Left lung (tissue), 4 donors: ENCODE measurements at regions not wholly inside any gene's neighbourhood (a gene's known extent, or its start where the extent isn't known, plus 50 kb on each side); places are given as distances from the start of the nearest gene placed in this dataset.

Experiments
- ATAC-seq: fragments of 200-7000 bp; cut with Tn5 transposase; one replicate; pipeline ENCODE4 v1.9.1; 2020; ENCODE audit warnings: moderate library complexity
- DNase-seq, 4 donors: peaks; one replicate each; pipeline ENCODE4 v3.0.0-alpha.2; 2013 to 2020
- H3K27ac ChIP-seq, 2 donors: fragments of 200-600 bp; sonication (generic) in 1 of 2; one replicate each; pipeline versions ENCODE4 v1.5.0 to v1.8.0; 2020 to 2021
- H3K27me3 ChIP-seq, 2 donors: fragments of 200-600 bp; sonication (generic) in 1 of 2; one replicate each; pipeline versions ENCODE4 v1.5.0 to v1.8.0; 2020 to 2021
- H3K36me3 ChIP-seq, 2 donors: fragments of 200-600 bp; sonication (generic) in 1 of 2; one replicate each; pipeline versions ENCODE4 v1.5.0 to v1.8.0; 2020 to 2021
- H3K4me1 ChIP-seq, 2 donors: fragments of 200-600 bp; one replicate each; pipeline ENCODE4 v1.8.0; 2021
- H3K4me3 ChIP-seq, 2 donors: fragments of 200-600 bp; sonication (generic) in 1 of 2; one replicate each; pipeline versions ENCODE4 v1.5.0 to v1.8.0; 2020 to 2021; ENCODE audit warnings: mild to moderate bottlenecking in 1 of 2
- H3K9me3 ChIP-seq, 2 donors: fragments of 200-600 bp; sonication (generic) in 1 of 2; one replicate each; pipeline versions ENCODE4 v1.5.0 to v1.8.0; 2020 to 2021
- CTCF ChIP-seq, 2 donors: fragments of 200-600 bp; sonication (generic) in 1 of 2; IDR thresholded peaks; one replicate each; pipeline versions ENCODE4 v1.5.0 to v1.8.0; 2021; ENCODE audit warnings: antibody characterized with exemption in 2 of 2
- intact Hi-C, 2 donors: fragments of 100-400 bp; cut with DNase I; formaldehyde crosslinking; loops; one replicate each; pipeline versions ENCODE4 v1.11.2 to v1.14.2; 2022
- donor health status: DM: no; HTN: yes; CAD: no.
- donor health status: DM: no; HTN: no; CAD: no.

GRCh38 chr18:44500808-44501610 is 179.7 kb upstream of the SETBP1 start:
- ATAC-seq (no peak), DNase-seq (no peak)
- H3K4me3 ChIP-seq, result no peak overlapping the region
- no peaks in the 10 kb centered on the region for H3K27me3 ChIP-seq
- intact Hi-C loops, result no loop called here
- no peak for TF ChIP-seq CTCF (IDR thresholded peaks at IDR 0.05)
- no peaks in the 10 kb centered on the region for H3K9me3 ChIP-seq
- H3K4me1 ChIP-seq, result no peaks in the 10 kb centered on the region
- H3K36me3 ChIP-seq, result no peaks in the 10 kb centered on the region
- H3K27ac ChIP-seq, result no peak overlapping the region

- ATAC-seq (no peak), DNase-seq (no peak)
- H3K4me3 ChIP-seq, result no peak overlapping the region
- intact Hi-C loops, result no loop called here
- H3K9me3 ChIP-seq, result no peaks in the 10 kb centered on the region
- H3K36me3 ChIP-seq, result no peaks in the 10 kb centered on the region
- H3K4me1 ChIP-seq, result peaks cover 0 to 4% of the 10 kb centered on the region in 2 donors
- TF ChIP-seq CTCF (IDR thresholded peaks at IDR 0.05), result no peak
- no peak overlapping the region for H3K27ac ChIP-seq
- no peaks in the 10 kb centered on the region for H3K27me3 ChIP-seq
Observed at GRCh38 chr18:44502221-44502620, 178.5 kb upstream of the SETBP1 start.

- no peaks in the 10 kb centered on the region for H3K27me3 ChIP-seq
- H3K4me3 ChIP-seq, result no peak overlapping the region
- intact Hi-C loops, result no loop called here
- H3K36me3 ChIP-seq, result no peaks in the 10 kb centered on the region
- no peak for TF ChIP-seq CTCF (IDR thresholded peaks at IDR 0.05)
- H3K9me3 ChIP-seq, result no peaks in the 10 kb centered on the region
- DNase-seq (no peak), ATAC-seq (no peak)
- H3K4me1 ChIP-seq, result peaks cover 0 to 7% of the 10 kb centered on the region in 2 donors
- no peak overlapping the region for H3K27ac ChIP-seq
Observed at GRCh38 chr18:44502790-44503189, 177.9 kb upstream of the SETBP1 start.

GRCh38 chr18:44503854-44504253 is 176.8 kb upstream of the SETBP1 start:
- no peak for ATAC-seq
- DNase-seq, result no peak
- TF ChIP-seq CTCF (IDR thresholded peaks at IDR 0.05), result no peak
- no peak overlapping the region for H3K4me3 ChIP-seq
- H3K4me1 ChIP-seq, result peaks cover 0 to 7% of the 10 kb centered on the region in 2 donors
- H3K27me3 ChIP-seq, result no peaks in the 10 kb centered on the region
- H3K27ac ChIP-seq, result no peak overlapping the region
- intact Hi-C loops, result no loop called here
- no peaks in the 10 kb centered on the region for H3K36me3 ChIP-seq
- no peaks in the 10 kb centered on the region for H3K9me3 ChIP-seq

GRCh38 chr18:44507729-44508325 is 172.9 kb upstream of the SETBP1 start:
- no peak for TF ChIP-seq CTCF (IDR thresholded peaks at IDR 0.05)
- DNase-seq (peak in 3 of 4 donors; percentile 10 to 50 (median 15)), ATAC-seq (peak; percentile 82)
- H3K27ac ChIP-seq, result peak overlapping the region in 1 of 2 donors; percentile 81
- no peaks in the 10 kb centered on the region for H3K9me3 ChIP-seq
- H3K4me3 ChIP-seq, result no peak overlapping the region
- H3K36me3 ChIP-seq, result no peaks in the 10 kb centered on the region
- no peaks in the 10 kb centered on the region for H3K27me3 ChIP-seq
- peaks cover 0 to 7% of the 10 kb centered on the region in 2 donors for H3K4me1 ChIP-seq
- intact Hi-C loops, result no loop called here
